ENCODE measurements at regions not wholly inside any gene's neighbourhood (a gene's known extent, or its start where the extent isn't known, plus 50 kb on each side); places are given as distances from the start of the nearest gene placed in this dataset.

DNA sequence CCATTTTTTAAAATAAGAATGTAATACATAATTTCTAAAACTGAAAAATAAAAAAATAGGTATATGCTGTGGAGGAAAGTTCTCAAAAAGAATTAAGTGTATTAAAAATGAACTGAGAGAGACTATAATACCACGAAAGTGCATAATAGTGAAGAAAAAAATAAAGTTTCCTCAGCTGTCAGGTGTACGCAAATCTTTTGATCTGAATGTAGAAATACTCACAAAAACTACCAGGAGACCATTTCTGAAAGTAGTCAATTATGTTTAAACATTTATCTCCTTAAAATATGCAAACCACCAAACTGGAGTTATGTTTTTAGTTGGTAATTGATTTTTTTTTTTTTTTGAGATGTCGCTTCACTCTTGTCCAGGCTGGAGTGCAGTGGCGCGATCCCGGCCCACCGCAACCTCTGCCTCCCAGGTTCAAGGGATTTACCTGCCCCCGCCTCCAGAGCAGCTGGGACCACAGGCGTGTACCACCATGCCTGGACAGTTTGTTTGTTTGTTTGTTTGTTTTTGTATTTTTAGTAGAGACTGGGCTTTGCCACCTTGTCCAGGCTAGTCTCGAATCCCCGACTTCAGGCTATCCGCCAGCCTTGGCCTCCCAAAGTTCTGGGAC lies 1169.2 kb upstream of the B3GALT2 start:
- no peaks in the 10 kb centered on the region for H3K36me3 Mint-ChIP-seq (ENCODE audit: low read depth)
- CTCF ChIA-PET, result no interaction called here
- no peaks in the 10 kb centered on the region for H3K27me3 Mint-ChIP-seq
- no peak overlapping the region for H3K27ac Mint-ChIP-seq
- intact Hi-C loops (cut with micrococcal nuclease), result no loop called here
- no peak for DNase-seq
- no peaks in the 10 kb centered on the region for H3K4me1 Mint-ChIP-seq
- POLR2A ChIA-PET, result no interaction called here
- TF ChIP-seq, protein P1, sequence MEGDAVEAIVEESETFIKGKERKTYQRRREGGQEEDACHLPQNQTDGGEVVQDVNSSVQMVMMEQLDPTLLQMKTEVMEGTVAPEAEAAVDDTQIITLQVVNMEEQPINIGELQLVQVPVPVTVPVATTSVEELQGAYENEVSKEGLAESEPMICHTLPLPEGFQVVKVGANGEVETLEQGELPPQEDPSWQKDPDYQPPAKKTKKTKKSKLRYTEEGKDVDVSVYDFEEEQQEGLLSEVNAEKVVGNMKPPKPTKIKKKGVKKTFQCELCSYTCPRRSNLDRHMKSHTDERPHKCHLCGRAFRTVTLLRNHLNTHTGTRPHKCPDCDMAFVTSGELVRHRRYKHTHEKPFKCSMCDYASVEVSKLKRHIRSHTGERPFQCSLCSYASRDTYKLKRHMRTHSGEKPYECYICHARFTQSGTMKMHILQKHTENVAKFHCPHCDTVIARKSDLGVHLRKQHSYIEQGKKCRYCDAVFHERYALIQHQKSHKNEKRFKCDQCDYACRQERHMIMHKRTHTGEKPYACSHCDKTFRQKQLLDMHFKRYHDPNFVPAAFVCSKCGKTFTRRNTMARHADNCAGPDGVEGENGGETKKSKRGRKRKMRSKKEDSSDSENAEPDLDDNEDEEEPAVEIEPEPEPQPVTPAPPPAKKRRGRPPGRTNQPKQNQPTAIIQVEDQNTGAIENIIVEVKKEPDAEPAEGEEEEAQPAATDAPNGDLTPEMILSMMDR (IDR thresholded peaks at IDR 0.05), result no peak
- H3K4me3 Mint-ChIP-seq, result no peak overlapping the region
- no peaks in the 10 kb centered on the region for H3K9me3 Mint-ChIP-seq
- ATAC-seq (ENCODE audit: low read depth), result no peak

DNA sequence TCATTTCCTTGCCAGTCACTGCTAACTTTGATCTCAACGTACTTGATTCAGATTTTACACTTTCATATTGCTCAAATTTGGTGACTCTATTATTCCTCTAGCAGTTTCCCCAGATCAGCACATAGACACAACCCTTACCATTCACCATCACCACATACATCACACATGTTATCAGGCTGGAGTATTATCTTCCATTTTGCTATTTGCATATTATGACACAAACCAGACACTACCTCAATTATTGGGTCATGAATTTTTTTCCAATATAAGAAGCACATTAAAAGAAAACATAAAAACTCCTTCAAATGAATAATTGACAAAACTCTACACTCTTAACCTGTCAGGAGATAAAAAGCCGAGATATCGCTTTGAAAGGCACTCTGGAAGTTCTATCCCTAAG lies 1166.7 kb upstream of the B3GALT2 start:
- TF ChIP-seq, protein P1 (IDR thresholded peaks at IDR 0.05), result no peak
- ChIA-PET CTCF (no interaction called here), POLR2A (no interaction called here)
- Mint-ChIP-seq H3K4me1 (no peaks in the 10 kb centered on the region), H3K4me3 (no peak overlapping the region), H3K27ac (no peak overlapping the region), H3K27me3 (no peaks in the 10 kb centered on the region), H3K9me3 (no peaks in the 10 kb centered on the region), H3K36me3 (ENCODE audit: low read depth) (no peaks in the 10 kb centered on the region)
- intact Hi-C loops (cut with micrococcal nuclease), result no loop called here
- no peak for ATAC-seq (ENCODE audit: low read depth)
- no peak for DNase-seq

DNA sequence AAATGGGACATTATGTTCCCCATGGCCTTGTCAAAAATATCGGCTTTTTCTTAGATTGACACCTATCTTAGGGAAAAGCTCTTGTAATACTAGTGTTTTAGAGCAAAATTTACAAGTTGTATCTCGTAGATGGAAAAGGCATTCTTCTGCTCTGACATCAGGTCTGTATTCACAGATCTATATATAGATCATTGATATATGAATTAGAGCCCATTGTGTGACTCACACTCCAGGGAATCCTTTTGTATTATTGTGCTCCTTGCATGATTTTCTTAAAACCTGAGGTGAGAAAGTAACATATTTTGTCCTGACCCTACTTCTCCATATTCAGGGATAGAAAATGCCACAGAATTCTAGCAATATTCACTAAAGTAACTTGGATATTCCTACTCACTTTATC lies 1160.8 kb upstream of the B3GALT2 start:
- no peak for ATAC-seq (ENCODE audit: low read depth)
- Mint-ChIP-seq H3K4me3 (no peak overlapping the region), H3K27me3 (no peaks in the 10 kb centered on the region), H3K27ac (no peak overlapping the region), H3K4me1 (no peaks in the 10 kb centered on the region), H3K36me3 (ENCODE audit: low read depth) (no peaks in the 10 kb centered on the region), H3K9me3 (no peaks in the 10 kb centered on the region)
- ChIA-PET POLR2A (no interaction called here), CTCF (no interaction called here)
- intact Hi-C loops (cut with micrococcal nuclease), result no loop called here
- TF ChIP-seq, protein P1 (IDR thresholded peaks at IDR 0.05), result no peak
- DNase-seq, result no peak

DNA sequence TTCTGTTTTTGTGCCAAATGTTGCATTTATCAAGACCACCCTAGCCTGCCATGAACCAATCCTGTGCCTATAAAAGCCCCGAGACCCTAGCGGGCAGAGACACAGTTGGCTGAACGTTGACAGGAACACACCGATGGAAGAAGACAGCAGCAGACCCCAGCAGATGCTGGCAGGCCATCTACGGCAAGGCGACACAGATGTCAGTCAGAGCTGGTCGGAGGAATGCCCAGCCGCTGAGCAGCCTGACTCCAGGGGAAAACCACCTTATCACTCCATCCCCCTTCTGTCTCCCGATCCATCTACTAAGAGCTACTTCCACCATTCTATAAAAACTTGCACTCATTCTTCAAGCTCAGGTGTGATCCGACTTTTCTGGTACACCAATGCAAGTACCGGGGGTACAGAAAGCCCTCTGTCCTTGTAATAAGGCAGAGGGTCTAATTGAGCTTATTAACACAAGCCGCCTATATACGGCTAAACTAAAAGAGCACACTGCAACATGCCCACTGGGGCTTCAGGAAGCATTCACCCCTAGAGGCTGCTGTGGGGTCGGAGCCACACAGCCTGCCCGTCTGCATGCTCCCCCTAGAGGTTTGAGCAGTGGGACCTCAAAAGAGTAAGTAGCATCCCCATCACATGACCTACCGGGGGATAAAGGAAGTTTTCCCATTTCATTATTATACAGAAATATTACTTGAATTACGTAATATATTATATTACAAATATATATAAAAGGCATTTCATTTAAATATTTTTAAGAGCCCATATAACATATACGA lies 1156.3 kb upstream of the B3GALT2 start:
- no peaks in the 10 kb centered on the region for H3K9me3 Mint-ChIP-seq
- CTCF ChIA-PET, result no interaction called here
- POLR2A ChIA-PET, result no interaction called here
- ATAC-seq (ENCODE audit: low read depth) (no peak), DNase-seq (no peak)
- H3K27ac Mint-ChIP-seq, result no peak overlapping the region
- no peaks in the 10 kb centered on the region for H3K36me3 Mint-ChIP-seq (ENCODE audit: low read depth)
- H3K4me3 Mint-ChIP-seq, result no peak overlapping the region
- H3K27me3 Mint-ChIP-seq, result no peaks in the 10 kb centered on the region
- intact Hi-C loops (cut with micrococcal nuclease), result no loop called here
- TF ChIP-seq, protein P1 (IDR thresholded peaks at IDR 0.05), result no peak
- H3K4me1 Mint-ChIP-seq, result no peaks in the 10 kb centered on the region

DNA sequence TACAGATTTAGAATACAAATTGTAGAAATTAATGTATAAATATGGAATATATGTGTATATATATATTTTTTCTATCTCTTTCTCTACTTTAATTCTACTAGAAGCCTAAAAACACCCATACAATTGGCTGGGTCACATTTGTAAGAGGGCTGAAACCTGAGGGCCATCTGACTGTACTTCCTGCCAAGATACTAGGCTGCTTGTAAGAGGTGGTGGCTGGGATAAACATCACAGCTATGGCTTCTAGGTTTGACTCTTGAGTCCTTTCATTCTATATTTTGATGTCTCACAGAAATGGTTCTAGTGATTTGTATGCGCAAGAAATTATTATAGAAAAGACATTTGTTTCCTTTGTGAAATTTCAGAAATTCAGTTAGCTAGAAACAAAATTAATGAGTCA lies 1155.2 kb upstream of the B3GALT2 start:
- TF ChIP-seq, protein P1 (IDR thresholded peaks at IDR 0.05), result no peak
- intact Hi-C loops (cut with micrococcal nuclease), result no loop called here
- H3K27me3 Mint-ChIP-seq, result no peaks in the 10 kb centered on the region
- H3K4me1 Mint-ChIP-seq, result no peaks in the 10 kb centered on the region
- H3K27ac Mint-ChIP-seq, result no peak overlapping the region
- no peak for DNase-seq
- no peak for ATAC-seq (ENCODE audit: low read depth)
- H3K36me3 Mint-ChIP-seq (ENCODE audit: low read depth), result no peaks in the 10 kb centered on the region
- ChIA-PET CTCF (no interaction called here), POLR2A (no interaction called here)
- H3K9me3 Mint-ChIP-seq, result no peaks in the 10 kb centered on the region
- H3K4me3 Mint-ChIP-seq, result no peak overlapping the region
